ENCODE measurements at regions not wholly inside any gene's neighbourhood (a gene's known extent, or its start where the extent isn't known, plus 50 kb on each side); places are given as distances from the start of the nearest gene placed in this dataset.

DNA sequence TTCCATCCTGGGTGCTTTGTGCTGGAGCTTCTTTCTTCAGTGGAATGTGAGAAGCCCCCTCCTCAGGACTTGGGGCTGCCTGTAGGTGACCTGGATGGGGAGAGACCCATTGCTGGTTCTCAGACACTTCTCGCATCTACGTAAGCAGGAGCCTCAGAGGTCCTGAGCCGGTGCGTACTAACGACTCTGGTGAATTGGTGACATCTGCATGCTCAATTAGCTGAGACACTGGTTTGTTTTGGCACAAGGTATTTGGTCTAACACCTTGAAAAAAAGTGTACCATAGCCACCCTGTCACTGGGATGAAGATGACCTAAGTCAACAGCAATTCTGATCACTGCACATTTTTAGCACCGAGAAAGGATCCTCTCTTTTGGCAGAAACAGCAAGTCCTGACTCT is 57.7 kb downstream of the LRRC30 start:
- no peak for DNase-seq (ENCODE audit: low spot score, unreplicated experiment)
- Mint-ChIP-seq H3K27me3 (peaks cover 14% of the 10 kb centered on the region), H3K4me1 (ENCODE audit: low read depth) (no peaks in the 10 kb centered on the region), H3K36me3 (ENCODE audit: insufficient read depth) (no peaks in the 10 kb centered on the region), H3K9me3 (ENCODE audit: low read depth) (peaks cover 7% of the 10 kb centered on the region), H3K4me3 (ENCODE audit: low read depth) (no peak overlapping the region), H3K27ac (no peak overlapping the region)
- TF ChIP-seq CTCF (IDR thresholded peaks at IDR 0.05; ENCODE audit: unreplicated experiment) = no peak

DNA sequence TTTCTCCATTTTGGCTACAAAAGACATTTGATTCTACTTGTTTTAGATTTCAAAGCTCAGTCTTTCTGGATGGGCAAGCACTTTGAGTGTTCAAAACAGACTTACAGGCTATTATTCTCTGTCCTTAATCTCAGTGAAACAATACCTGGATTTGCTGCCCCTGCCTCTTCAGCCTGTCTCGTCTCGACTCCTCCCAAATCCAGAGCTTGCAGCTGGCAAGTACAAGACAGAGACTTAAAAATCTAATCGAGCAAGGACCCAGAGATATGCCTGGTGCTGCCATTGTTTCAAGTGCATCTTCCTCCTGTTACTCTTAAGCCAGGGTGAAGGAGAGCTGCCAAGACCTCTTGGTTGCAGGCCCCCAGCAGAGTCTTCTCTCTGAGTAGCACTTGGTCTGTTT is 59.2 kb downstream of the LRRC30 start:
- H3K4me1 Mint-ChIP-seq (ENCODE audit: low read depth) = no peaks in the 10 kb centered on the region
- H3K9me3 Mint-ChIP-seq (ENCODE audit: low read depth) = peaks cover 13% of the 10 kb centered on the region
- no peak overlapping the region for H3K27ac Mint-ChIP-seq
- peaks cover 14% of the 10 kb centered on the region for H3K27me3 Mint-ChIP-seq
- no peak for DNase-seq (ENCODE audit: low spot score, unreplicated experiment)
- no peak for TF ChIP-seq CTCF (IDR thresholded peaks at IDR 0.05; ENCODE audit: unreplicated experiment)
- no peaks in the 10 kb centered on the region for H3K36me3 Mint-ChIP-seq (ENCODE audit: insufficient read depth)
- H3K4me3 Mint-ChIP-seq (ENCODE audit: low read depth) = no peak overlapping the region

DNA sequence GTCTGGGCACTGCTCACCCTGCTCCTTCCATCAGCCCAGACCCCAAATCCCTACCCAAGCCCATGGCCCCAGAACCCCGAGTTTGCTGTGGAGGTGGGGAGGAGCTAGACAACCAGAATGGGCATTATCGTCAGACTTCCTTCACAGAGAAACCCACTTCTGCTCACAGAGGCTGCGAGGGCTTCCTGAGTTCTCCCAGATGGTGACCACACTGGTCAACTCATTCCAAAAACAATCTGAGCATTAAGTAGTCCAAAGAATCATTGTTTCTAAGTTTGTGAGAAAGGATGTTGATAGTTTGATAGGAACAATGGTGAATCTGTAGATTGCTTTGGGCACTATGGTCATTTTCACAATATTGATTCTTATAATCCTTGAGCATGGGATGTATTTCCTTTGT is 60.2 kb downstream of the LRRC30 start:
- no peaks in the 10 kb centered on the region for H3K4me1 Mint-ChIP-seq (ENCODE audit: low read depth)
- no peak for TF ChIP-seq CTCF (IDR thresholded peaks at IDR 0.05; ENCODE audit: unreplicated experiment)
- H3K27me3 Mint-ChIP-seq = peaks cover 14% of the 10 kb centered on the region

DNA sequence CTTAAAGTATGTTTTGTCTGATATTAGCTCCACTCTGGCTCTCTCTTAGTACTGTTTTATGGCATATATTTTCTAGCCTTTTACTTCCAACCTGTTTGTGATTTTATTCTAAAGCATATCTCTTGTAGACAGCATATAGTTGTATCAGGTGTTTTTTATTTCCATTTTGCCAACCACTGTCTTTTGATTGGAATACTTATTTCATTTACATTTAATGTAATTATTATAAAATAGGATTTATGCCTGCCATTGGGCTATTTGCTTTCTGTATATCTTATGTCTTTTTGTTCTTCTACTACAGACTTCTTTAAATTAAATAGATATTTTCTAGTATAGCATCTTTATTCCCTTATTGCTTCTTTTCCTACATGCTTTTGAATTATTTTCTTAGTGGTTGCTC is 67.3 kb downstream of the LRRC30 start:
- no peak for DNase-seq (ENCODE audit: low spot score, unreplicated experiment)
- peaks cover 46% of the 10 kb centered on the region for H3K9me3 Mint-ChIP-seq (ENCODE audit: low read depth)
- H3K36me3 Mint-ChIP-seq (ENCODE audit: insufficient read depth) = no peaks in the 10 kb centered on the region
- no peak for TF ChIP-seq CTCF (IDR thresholded peaks at IDR 0.05; ENCODE audit: unreplicated experiment)
- no peak overlapping the region for H3K4me3 Mint-ChIP-seq (ENCODE audit: low read depth)
- H3K27ac Mint-ChIP-seq = no peak overlapping the region
- no peaks in the 10 kb centered on the region for H3K4me1 Mint-ChIP-seq (ENCODE audit: low read depth)
- H3K27me3 Mint-ChIP-seq = no peaks in the 10 kb centered on the region

More for the DNA sequence above, 60.2 kb downstream of the LRRC30 start:
- Mint-ChIP-seq H3K4me3 (ENCODE audit: low read depth) (no peak overlapping the region), H3K36me3 (ENCODE audit: insufficient read depth) (no peaks in the 10 kb centered on the region), H3K9me3 (ENCODE audit: low read depth) (peaks cover 21% of the 10 kb centered on the region), H3K27ac (no peak overlapping the region)
- DNase-seq (ENCODE audit: low spot score, unreplicated experiment) = no peak

DNA sequence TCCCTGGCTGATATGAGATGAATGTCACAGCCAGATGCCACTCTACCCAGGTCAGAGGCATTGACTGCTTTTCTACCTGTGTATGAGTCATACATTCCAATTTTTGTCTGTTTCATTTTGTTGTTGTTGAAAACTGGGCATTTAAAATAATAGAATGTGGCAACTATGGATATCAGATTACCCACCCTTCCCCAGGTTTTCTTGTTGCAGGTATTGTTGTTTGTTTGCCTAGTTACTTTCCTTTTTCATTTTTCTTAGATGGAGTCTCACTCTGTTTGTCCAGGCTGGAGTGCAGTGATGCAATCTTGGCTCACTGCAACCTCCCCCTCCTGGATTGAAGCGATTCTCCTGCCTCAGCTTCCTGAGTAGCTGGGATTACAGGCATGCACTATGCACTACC is 70.2 kb downstream of the LRRC30 start:
- Mint-ChIP-seq H3K4me3 (ENCODE audit: low read depth) (no peak overlapping the region), H3K27me3 (no peaks in the 10 kb centered on the region), H3K9me3 (ENCODE audit: low read depth) (peaks cover 34% of the 10 kb centered on the region), H3K36me3 (ENCODE audit: insufficient read depth) (no peaks in the 10 kb centered on the region), H3K4me1 (ENCODE audit: low read depth) (no peaks in the 10 kb centered on the region), H3K27ac (no peak overlapping the region)
- no peak for TF ChIP-seq CTCF (IDR thresholded peaks at IDR 0.05; ENCODE audit: unreplicated experiment)
- DNase-seq (ENCODE audit: low spot score, unreplicated experiment) = no peak

All from progenitor cell of endocrine pancreas (in vitro differentiated cells).